Body of pancreas (tissue), 4 donors: ENCODE measurements at regions not wholly inside any gene's neighbourhood (a gene's known extent, or its start where the extent isn't known, plus 50 kb on each side); places are given as distances from the start of the nearest gene placed in this dataset.
A peak's percentile ranks its signal among the peaks of the same experiment; 100 is the strongest.

Experiments
- ATAC-seq: fragments of 150-250 bp; one replicate; pipeline ENCODE4 v1.9.1; 2016
- DNase-seq, 4 donors: peaks; one replicate each; pipeline ENCODE4 v3.0.0-alpha.2; 2019
- H3K27ac ChIP-seq, 4 donors: fragments of 200-600 bp; sonication (generic); 1 replicate in 3 of 4; 2 replicates in 1 of 4; pipeline versions ENCODE4 v1.5.1 to v1.6.1; 2016 to 2019; ENCODE audit warnings: mild to moderate bottlenecking in 1 of 4, mixed read lengths in 1 of 4, moderate library complexity in 1 of 4
- H3K27me3 ChIP-seq, 2 donors: fragments of 200-600 bp; sonication (generic); one replicate each; pipeline ENCODE4 v1.6.0; 2016; ENCODE audit warnings: mild to moderate bottlenecking in 1 of 2
- H3K36me3 ChIP-seq, 2 donors: fragments of 200-600 bp; sonication (generic); replicated peaks in 1 of 2; 2 replicates each; pipeline ENCODE4 v1.5.1; 2016; ENCODE audit warnings: low read depth in 2 of 2; ENCODE audit not compliant: insufficient read depth in 1 of 2
- H3K4me1 ChIP-seq: fragments of 200-600 bp; sonication (generic); one replicate; pipeline ENCODE4 v1.6.0; 2016
- H3K4me3 ChIP-seq, 2 donors: fragments of 200-600 bp; sonication (generic); 1 replicate in 1 of 2; 2 replicates in 1 of 2; pipeline ENCODE4 v1.5.1; 2016 to 2019
- H3K9me3 ChIP-seq, 3 donors: fragments of 200-600 bp; sonication (generic); 1 replicate in 2 of 3; 2 replicates in 1 of 3; pipeline ENCODE4 v1.5.1; 2016
- POLR2A ChIP-seq, 3 donors: fragments of 450-650 bp; IDR thresholded peaks; one replicate each; pipeline ENCODE4 v1.6.1; 2016; ENCODE audit warnings: antibody characterized with exemption in 3 of 3, mild to moderate bottlenecking in 2 of 3
- WGBS, 2 donors: methylation state at CpG; one replicate each; pipeline ENCODE4 v1.1.5; 2017; 5-methylcytosine and 5-hydroxymethylcytosine counted together
- intact Hi-C: fragments of 100-400 bp; cut with DNase I; formaldehyde crosslinking; loops from one replicate; pipeline ENCODE4 v1.15.1; 2023
- TF ChIP-seq, protein P1 (sequence below), 7 experiments: fragments of 450-650 bp in 4 of 7; fragments of 200-600 bp in 3 of 7; sonication (generic) in 3 of 7; IDR thresholded peaks; one replicate each; pipeline ENCODE4 v1.5.1; 2016 to 2019; ENCODE audit warnings: antibody characterized with exemption in 7 of 7

DNA sequence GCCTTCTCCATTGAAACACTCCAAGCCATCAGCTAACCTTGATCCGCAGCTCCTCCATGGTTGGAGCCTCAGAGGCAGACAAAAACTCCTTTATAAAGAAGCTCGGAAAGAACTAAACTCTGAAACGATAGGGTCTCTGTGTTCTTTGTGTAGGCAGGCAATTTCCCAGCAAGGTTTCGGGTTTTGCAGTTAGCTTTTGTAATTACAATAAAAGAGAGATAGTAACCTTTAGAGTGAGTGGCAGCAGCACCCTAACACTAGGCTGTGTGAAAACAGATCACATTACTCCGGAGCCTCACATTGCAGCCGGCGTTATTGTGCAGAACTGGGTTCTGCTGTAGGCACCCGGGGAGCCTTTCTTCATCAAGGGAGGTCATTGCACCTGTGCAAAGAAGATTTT is 115.8 kb upstream of the MAP3K1 start:
- WGBS, 2 donors = 72 to 81% methylated on average over 8 of the region's 8 CpGs
- no peak overlapping the region for H3K27ac ChIP-seq
- H3K36me3 ChIP-seq = no peaks in the 10 kb centered on the region
- DNase-seq (no peak), ATAC-seq (no peak)
- H3K4me1 ChIP-seq = peaks cover 16% of the 10 kb centered on the region
- H3K27me3 ChIP-seq = no peaks in the 10 kb centered on the region
- H3K4me3 ChIP-seq = no peak overlapping the region
- no peaks in the 10 kb centered on the region for H3K9me3 ChIP-seq
- TF ChIP-seq POLR2A (IDR thresholded peaks at IDR 0.05) = no peak
- TF ChIP-seq, protein P1, sequence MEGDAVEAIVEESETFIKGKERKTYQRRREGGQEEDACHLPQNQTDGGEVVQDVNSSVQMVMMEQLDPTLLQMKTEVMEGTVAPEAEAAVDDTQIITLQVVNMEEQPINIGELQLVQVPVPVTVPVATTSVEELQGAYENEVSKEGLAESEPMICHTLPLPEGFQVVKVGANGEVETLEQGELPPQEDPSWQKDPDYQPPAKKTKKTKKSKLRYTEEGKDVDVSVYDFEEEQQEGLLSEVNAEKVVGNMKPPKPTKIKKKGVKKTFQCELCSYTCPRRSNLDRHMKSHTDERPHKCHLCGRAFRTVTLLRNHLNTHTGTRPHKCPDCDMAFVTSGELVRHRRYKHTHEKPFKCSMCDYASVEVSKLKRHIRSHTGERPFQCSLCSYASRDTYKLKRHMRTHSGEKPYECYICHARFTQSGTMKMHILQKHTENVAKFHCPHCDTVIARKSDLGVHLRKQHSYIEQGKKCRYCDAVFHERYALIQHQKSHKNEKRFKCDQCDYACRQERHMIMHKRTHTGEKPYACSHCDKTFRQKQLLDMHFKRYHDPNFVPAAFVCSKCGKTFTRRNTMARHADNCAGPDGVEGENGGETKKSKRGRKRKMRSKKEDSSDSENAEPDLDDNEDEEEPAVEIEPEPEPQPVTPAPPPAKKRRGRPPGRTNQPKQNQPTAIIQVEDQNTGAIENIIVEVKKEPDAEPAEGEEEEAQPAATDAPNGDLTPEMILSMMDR (IDR thresholded peaks at IDR 0.05) = no peak
- intact Hi-C loops = no loop called here

DNA sequence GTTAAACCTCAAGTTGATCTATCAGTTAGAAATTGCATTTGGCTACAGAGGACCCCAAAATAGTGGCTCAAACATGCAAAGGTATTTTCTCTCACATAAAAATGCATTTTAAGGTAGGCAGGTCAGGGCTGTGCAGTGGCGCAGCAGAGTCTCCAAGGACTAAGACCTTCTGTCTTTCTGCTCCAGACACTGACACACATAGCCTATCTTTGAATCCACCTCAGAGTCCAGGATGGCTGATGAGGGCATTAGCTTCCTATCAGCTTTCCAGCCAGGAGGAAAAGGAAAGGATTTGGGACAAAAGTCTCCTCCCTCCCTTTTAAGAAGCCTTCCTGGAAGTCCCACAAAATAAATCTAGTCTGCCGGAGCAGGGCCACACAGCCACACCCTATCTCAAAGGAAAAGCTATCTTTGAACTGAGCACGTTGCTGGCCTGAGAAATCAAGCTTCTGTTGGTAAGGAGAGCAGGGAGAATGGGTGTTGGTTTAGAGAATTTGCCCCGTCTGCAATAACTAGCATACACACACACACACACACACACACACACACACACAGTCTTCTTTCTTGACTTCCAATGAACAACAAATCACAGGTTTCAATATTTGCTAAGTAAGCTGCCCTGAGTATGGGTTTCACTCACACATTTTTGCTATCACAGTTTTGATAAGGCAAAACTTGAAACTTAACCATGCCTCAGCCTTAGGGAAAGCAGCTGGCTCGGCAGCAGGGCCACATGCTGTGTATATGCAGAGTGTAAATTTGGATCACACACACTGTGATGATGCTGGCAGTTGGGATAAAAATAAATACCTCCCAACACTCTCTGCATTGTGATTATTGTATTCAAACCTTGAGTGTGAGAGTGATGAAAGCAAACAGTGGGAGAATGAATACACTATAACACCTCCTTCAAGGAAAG is 116.6 kb upstream of the MAP3K1 start:
- intact Hi-C loops = no loop called here
- no peak overlapping the region for H3K4me3 ChIP-seq
- H3K36me3 ChIP-seq = no peaks in the 10 kb centered on the region
- H3K4me1 ChIP-seq = peaks cover 14% of the 10 kb centered on the region
- peak overlapping the region in 1 of 4 donors; percentile 32 for H3K27ac ChIP-seq
- peak in 2 of 4 donors; percentile 35 to 44 for DNase-seq
- no peaks in the 10 kb centered on the region for H3K27me3 ChIP-seq
- no peaks in the 10 kb centered on the region for H3K9me3 ChIP-seq
- peak; percentile 71 for ATAC-seq
- TF ChIP-seq POLR2A (IDR thresholded peaks at IDR 0.05) = no peak
- TF ChIP-seq, protein P1 (IDR thresholded peaks at IDR 0.05) = no peak
- 33 to 34% methylated on average over 5 of the region's 5 CpGs for WGBS, 2 donors

DNA sequence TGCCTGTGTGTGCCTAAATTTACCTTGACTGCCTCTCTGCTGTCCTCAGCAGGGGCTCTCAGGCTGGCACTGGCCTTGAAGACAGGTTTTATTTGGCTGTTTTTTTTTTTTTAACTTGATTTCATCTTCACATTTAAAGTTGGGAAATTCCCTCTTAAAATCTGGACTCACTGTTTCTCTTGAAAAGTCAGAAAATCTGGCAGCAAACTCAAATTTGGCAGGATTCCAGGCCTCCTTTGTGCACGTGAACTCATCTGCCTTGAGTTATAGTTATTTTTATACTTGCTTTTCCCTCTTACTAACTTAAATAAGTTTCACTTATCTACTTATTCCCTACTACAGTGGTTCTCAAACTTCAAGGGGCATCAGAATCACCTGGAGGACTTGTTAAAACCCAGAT is 118.4 kb upstream of the MAP3K1 start:
- intact Hi-C loops = no loop called here
- Histone ChIP-seq H3K4me1 (peaks cover 14% of the 10 kb centered on the region), H3K4me3 (no peak overlapping the region), H3K9me3 (no peaks in the 10 kb centered on the region), H3K27me3 (no peaks in the 10 kb centered on the region), H3K27ac (no peak overlapping the region), H3K36me3 (no peaks in the 10 kb centered on the region)
- 42 to 48% methylated on average over 1 of the region's 1 CpG for WGBS, 2 donors
- ATAC-seq (no peak), DNase-seq (no peak)
- TF ChIP-seq, protein P1 (IDR thresholded peaks at IDR 0.05) = no peak
- no peak for TF ChIP-seq POLR2A (IDR thresholded peaks at IDR 0.05)

DNA sequence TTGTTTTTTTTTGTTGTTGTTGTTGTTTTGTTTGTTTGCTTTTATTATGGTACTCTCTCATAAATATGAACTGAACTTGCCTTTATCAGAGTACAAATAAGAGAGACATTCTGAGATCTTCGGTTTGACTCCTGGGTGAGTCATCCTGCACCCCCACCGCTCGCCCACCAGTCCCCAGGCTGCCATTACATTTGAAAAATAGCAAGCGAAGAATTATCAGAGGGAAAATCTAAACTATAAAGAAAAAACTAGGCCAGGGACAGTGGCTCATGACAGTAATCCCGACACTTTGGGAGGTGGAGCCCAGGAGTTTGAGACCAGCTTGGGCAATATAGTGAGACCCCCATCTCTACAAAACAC is 122.1 kb upstream of the MAP3K1 start:
- 80 to 84% methylated on average over 5 of the region's 5 CpGs for WGBS, 2 donors
- Histone ChIP-seq H3K27ac (no peak overlapping the region), H3K36me3 (no peaks in the 10 kb centered on the region), H3K27me3 (no peaks in the 10 kb centered on the region), H3K9me3 (no peaks in the 10 kb centered on the region), H3K4me3 (no peak overlapping the region), H3K4me1 (peaks cover 2% of the 10 kb centered on the region)
- ATAC-seq (no peak), DNase-seq (no peak)
- intact Hi-C loops = no loop called here
- no peak for TF ChIP-seq POLR2A (IDR thresholded peaks at IDR 0.05)
- TF ChIP-seq, protein P1 (IDR thresholded peaks at IDR 0.05) = no peak
